ENCODE measurements at regions not wholly inside any gene's neighbourhood (a gene's known extent, or its start where the extent isn't known, plus 50 kb on each side); places are given as distances from the start of the nearest gene placed in this dataset.

DNA sequence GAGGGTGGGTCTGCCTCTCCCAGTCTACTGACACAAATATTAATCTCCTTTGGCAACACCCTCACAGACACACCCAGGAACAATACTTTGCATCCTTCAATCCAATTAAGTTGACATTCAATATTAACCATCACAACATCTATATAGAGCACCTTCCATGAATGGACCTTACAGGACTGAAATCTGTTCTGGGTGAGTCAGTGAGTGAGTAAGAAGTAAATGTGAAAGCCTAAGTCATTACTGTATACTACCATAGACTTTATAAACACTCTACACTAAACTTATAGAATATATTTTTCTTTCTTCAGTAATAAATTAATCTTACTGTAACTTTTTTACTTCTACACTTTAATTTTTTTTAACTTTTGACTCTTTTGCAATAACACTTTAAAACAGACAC, 993.8 kb upstream of the MAP3K7 start:
- DNase-seq = no peak

DNA sequence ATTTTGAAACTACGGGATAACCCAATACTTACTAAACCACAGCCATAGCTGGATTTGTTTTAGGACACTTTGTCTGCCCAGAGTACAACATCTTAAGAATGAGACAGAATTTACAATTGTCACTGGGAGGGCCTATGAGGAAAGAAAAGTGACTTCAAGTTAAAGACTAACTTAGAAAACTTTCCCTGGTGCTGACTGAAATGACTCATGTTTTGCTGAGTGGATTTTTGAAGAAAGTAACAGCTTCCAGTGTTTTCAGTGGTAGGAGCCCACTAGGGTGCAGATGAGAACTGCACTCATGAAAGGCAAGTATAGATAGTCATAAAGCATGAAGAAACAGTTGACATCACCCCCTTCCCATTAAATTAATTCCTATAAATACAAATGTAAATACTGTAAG, 988.2 kb upstream of the MAP3K7 start:
- no peak for DNase-seq

- no peak for DNase-seq
Observed at GRCh38 chr6:91573826-91574416, 987.0 kb upstream of the MAP3K7 start.

DNA sequence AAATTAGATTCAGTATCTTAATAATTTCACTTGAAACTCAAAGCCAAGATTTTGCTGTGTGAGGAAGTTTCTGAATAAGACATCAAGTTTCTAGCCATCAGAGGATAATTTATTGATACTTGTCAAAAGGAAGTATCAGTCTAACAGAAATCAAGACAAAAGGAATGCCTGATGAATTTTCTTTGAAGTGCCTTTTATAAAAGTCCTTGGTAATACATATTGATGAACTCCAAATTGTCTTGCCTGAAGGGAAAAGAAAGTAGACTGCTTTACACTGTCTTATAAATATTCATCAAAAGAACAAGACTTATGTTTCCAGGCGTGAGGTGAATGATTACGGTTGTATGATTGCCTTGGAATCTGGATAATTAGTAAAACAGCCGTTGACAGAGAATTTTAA, 986.0 kb upstream of the MAP3K7 start:
- DNase-seq = no peak

GRCh38 chr6:91569071-91569470, 982.2 kb upstream of the MAP3K7 start:
- no peak for DNase-seq

GRCh38 chr6:91566467-91566866, 979.6 kb upstream of the MAP3K7 start:
- no peak for DNase-seq

DNA sequence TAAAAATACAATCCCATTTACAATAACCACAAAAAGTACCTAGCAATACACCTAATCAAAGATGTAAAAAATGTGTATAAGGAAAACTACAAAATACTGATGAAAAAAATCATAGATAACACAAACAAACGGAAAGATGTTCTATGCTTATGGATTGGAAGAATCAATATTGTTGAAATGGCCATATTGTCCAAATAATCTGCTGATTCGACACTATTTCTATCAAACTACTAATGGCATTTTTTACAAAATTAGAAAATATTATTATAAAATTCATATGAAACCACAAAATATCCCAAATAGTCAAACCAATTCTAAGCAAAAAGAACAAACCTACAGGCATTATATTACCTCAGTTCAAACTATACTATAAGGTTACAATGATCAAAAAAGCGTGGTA, 978.3 kb upstream of the MAP3K7 start:
- DNase-seq = no peak

DNA sequence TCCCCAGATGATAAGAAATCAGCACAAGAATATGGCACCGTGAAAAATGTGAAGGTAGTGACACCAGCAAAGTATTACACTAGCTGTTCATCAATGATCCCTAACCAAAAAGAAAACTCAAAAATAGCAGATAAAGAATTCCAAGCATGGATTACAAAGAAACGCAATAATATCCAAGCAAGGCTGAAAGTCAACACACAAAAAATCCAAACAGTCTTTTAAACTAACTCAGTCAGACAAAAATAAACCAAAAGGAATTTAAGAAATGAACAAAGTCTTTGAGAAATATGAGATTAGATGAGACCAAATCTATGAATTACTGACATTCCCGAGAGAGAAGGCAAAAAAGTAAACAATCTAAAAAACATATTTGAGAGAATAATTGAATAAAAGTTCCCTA, 976.1 kb upstream of the MAP3K7 start:
- no peak for DNase-seq

DNA sequence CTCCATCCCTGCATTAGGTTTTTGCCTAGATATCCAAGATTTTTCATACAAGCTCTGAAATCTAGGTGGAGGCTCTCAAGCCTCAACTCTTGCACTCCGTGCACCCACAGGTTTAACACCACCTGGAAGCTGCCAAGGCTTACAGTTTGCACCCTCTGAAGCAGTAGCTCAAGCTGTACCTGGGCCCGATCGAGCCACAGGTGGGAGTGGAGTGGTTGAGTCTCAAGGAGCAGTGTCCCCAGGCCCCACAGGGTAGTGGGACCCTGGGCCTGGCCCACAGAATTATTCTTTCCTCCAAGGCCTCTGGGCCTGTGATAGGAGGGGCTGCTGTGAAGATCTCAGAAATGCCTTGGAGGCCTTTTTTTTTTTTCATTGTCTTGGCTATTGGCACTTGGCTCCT, 973.5 kb upstream of the MAP3K7 start:
- no peak for DNase-seq

GRCh38 chr6:91540902-91541301, 954.0 kb upstream of the MAP3K7 start:
- no peak for DNase-seq

DNA sequence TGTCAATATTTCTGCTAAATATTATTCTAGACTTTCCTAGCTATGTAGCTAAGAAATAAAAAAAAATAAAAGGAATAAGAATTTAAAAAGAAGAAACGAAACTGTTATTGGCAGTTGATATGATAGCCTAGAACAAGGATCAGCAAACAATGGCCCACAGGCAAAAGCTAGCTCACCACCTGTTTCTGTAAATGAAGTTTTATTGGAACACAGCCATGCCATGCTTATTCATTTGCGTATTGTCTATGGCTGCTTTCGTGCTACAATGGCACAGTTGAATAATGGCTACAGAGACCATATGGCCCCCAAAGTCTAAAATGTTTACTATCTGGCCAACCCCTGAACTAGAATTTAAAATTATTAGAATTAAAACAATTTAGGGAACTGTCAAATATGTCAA, 952.6 kb upstream of the MAP3K7 start:
- no peak for DNase-seq

- no peak for DNase-seq
Observed at GRCh38 chr6:91538622-91539021, 951.8 kb upstream of the MAP3K7 start.

GRCh38 chr6:91534614-91535013, 947.7 kb upstream of the MAP3K7 start:
- DNase-seq = no peak

DNA sequence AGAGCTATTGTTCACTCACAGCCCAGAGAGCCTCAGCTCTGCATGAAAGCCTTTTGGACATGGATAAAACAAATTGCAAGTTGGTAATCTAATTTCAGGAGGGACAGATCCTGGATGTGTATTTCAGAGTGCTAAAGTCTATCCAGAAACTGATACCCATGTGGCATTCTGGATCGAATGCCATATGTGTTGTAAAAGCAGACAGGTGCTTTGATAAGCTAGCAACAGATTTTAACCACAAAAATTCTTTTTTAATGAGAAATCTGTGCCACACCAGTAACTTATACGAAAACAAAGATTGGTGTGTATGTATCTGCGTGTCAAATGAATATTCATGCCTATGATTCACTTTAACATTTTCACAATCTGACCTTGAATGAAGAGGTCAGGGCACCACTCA, 936.6 kb upstream of the MAP3K7 start:
- DNase-seq = no peak

DNA sequence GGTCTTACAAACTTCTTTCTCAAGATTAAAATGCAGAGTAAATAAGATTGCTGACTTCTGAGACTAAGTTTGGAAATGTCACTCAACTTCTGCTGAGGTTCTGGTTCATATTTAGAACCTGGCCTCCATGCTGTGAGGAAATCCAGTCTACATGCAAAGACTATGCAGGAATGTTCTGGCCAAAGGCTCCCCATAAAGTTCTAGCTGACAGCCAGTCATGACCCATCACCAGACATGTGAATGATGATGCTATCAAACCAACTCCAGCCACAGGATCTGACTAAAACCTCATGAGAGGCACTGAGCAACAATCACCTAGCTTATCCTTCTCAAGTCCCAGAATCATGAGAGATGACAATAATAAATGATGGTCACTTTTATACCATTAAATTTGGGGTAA, 935.1 kb upstream of the MAP3K7 start:
- no peak for DNase-seq

DNA sequence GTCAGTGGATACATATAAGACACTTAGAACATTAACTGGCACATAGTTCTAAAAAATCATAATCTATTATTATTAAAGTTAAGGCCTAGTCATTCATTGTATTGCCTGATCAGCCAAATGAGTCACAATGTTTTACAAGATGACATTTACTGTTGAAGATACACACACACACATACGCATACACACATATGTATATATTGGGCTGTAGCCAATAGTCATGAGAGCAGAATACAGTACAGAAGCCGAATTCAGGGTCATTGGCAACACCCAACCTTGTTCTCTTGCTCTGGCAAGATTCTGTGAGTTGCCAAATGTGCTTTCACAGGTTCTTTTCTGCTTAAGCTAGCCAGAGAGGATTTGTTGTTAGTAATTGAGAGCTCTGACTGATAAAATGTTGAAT, 922.8 kb upstream of the MAP3K7 start:
- no peak for DNase-seq

DNA sequence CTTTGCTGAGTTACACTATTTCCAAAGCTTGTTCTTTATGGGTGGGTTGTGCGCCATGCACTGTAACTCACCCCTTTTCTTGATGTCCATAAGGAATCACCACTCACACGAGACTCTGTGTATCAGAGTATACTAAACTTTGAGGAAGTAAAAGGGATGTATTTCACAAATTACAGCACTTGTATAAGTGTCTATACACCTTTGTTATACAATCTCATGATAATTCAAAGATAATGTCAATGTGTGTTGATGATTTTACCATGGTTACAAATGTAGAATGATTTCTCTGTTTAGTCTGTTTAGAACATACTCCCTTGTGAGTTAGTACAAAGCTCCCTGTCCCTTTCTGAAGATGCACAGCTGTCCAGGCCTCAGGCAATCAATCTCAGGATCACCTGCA, 922.2 kb upstream of the MAP3K7 start:
- no peak for DNase-seq

GRCh38 chr6:91506509-91506908, 919.6 kb upstream of the MAP3K7 start:
- DNase-seq = no peak

- no peak for DNase-seq
Observed at GRCh38 chr6:91505199-91505598, 918.3 kb upstream of the MAP3K7 start.

- DNase-seq = no peak
Observed at GRCh38 chr6:91501930-91502329, 915.1 kb upstream of the MAP3K7 start.

- DNase-seq = no peak
Observed at GRCh38 chr6:91500689-91501303, 913.9 kb upstream of the MAP3K7 start.

- DNase-seq = no peak
Observed at GRCh38 chr6:91498576-91498975, 911.7 kb upstream of the MAP3K7 start.

DNA sequence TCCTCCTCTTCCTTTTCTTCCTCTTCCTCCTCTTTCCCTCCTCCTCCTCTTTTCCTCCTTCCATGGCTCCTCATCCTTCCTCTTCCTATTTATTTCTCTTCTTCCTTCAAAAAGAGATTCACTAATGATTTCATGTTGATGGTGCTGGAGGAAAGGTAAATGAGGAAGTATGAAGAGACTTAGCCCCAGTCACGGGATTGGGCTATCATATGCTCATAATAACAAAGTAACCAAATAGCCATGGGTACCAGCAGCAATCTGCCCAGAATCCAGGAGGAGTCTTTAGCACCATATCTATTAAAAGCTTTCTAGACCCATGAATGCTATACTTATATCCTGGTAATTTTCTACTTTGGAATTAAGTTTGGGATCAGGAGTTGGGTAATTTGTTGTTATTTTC, 910.9 kb upstream of the MAP3K7 start:
- no peak for DNase-seq

- no peak for DNase-seq
Observed at GRCh38 chr6:91490671-91491301, 903.9 kb upstream of the MAP3K7 start.
